Right hindlimb (tissue), 1 donor: ENCODE measurements at regions not wholly inside any gene's neighbourhood (a gene's known extent, or its start where the extent isn't known, plus 50 kb on each side); places are given as distances from the start of the nearest gene placed in this dataset.
"Not testable (repeated sequence)": the region's sequence is repeated elsewhere in the genome, so short reads cannot be mapped to it uniquely, and the experiment has no call there.

Experiments
- DNase-seq: peaks from one replicate; pipeline ENCODE4 v3.0.0-alpha.2; 2018

DNA sequence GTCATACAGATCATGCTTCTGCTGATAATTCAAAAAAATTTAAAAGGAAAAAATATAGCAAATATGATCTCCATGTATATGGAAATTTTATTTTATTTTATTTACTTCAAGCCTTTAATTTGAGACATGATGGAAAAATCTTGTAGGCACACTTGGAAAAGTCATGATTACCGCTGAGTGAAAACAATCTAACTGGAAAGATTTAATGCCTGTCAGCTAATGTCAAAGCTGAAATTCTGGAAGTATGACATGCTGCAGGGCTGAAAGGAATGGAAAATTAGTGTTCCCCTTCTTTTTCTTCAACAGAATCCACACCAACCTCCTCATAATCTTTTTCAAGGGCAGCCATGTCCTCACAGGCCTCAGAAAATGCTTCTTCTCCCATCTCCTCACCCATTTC is 58.2 kb downstream of the RPRM start:
- no peak for DNase-seq

DNA sequence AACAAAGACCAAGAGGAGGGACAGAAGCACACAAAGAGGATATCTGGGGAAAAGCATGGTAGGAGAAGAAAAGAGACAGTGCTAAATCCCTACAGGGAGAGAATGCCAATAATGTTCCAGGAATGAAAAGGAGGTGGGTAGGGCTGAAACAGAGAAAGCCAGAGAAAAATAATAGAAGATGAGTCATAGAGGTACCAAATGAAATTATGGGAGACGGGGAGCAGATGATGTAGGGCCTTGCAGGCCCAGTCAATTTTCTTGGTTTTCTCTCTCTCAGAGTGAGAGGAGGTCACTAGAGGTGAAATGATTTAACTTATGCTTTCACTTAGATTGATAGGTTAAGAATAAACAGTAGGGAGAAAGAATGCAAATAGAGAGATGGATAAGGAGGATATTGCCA is 61.5 kb downstream of the RPRM start:
- no peak for DNase-seq

DNA sequence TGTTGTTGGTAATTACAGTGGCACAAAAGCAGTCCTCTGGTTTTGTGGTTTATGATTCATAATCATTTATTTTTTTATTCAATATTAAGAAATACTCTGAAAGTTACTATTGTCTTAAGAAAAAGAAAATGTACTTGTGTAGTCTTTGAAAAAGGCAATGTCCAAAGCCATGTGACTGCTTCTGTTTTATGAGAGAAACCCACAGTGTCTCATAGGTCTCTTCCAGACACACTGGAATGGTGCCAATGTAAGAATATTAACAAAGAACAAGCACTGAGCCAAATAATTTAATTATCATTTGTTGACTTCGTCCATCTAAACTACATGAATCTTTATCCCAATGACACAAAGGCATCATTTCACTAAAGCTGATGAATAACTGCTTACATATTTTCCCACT is 62.5 kb downstream of the RPRM start:
- no peak for DNase-seq

DNA sequence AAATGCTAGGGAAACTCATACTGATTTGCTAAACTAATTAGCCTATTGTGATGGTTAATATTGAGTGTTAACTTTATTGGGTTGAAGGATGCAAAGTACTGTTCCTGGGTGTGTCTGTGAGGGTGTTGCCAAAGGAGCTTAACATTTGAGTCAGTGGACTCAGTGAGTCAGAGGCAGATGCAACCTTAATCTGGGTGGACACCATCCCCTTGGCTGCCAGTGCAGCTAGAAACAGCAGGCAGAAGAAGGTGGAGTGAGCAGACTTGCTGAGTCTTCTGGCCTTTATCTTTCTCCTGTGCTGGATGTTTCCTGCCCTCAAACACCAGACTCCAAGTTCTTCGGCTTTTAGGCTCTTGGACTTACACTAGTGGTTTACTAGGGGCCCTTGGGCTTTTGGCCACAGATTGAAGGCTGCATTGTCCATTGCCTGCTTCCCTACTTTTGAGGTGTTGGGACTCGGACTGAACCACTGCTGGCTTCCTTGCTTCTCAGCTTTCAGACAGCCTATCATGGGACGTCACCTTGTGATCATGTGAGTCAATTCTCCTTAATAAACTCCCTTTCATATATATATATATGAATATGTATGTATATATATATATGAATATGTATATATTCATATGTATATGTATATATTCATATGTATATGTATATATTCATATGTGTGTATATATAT is 69.7 kb downstream of the RPRM start:
- no peak for DNase-seq

DNA sequence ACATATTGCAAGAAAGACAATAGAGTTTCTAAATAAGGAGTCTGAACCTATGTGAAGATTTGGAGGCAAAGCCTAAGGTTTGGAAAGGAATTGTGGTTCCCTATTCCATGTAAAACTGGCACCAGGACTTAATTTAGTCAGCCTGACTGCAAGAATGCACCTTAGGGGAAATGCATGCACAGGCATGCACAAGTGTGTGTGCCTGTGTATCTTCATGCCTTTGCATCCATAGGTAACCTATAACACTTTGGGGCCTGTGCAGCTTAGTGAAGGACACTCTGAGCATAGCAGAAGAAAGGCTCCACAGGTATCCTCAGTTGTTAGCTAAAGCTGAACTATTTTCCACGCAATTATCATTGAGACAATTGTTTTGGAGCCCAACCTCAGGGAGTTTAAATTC is 73.4 kb downstream of the RPRM start:
- no peak for DNase-seq

DNA sequence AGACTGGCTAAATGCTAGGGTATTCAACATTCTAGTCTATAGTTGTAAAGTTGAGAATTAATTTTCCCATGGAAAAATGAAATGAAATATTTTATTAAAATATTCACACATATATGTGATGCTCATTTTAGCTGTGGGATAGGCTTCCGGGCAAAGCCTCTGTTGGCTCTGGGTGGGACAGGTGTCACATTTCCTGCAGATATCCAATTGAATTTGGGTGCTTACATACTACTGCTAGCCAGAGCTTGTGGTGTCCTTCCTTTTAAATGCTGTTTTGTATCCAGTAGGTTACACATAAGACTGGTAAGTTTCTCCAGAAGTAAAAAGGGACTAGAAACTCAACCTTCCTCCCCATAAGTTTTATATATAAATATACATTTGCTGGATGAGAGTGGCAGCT is 73.8 kb downstream of the RPRM start:
- DNase-seq, result no peak

DNA sequence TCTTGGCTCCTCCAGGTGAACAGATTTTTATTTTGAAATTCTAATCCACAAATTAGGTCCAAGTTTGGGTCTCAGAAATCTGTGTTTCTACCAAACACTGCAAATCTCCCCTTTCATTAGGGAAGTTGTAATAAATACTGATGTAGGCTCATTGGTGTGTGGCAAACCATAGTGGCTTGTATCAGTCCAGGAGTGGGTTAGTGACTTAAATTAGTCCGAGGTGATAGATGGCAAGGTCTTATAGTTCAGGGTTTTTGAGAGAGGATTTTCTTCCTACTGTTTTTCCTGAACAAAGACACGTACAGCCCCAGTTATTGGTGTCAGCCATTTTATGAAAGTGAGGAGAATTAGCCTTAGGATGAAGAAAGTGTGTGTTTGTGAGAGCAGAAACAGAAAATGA is 74.6 kb downstream of the RPRM start:
- DNase-seq, result no peak

DNA sequence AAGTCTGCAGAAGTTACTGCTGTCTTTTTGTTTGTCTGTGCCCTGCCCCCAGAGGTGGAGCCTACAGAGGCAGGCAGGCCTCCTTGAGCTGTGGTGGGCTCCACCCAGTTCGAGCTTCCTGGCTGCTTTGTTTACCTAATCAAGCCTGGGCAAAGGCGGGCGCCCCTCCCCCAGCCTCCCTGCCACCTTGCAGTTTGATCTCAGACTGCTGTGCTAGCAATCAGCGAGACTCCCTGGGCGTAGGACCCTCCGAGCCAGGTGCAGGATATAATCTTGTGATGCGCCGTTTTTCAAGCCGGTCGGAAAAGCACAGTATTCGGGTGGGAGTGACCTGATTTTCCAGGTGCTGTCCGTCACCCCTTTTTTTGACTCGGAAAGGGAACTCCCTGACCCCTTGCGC is 75.2 kb downstream of the RPRM start:
- not testable (repeated sequence) for DNase-seq

DNA sequence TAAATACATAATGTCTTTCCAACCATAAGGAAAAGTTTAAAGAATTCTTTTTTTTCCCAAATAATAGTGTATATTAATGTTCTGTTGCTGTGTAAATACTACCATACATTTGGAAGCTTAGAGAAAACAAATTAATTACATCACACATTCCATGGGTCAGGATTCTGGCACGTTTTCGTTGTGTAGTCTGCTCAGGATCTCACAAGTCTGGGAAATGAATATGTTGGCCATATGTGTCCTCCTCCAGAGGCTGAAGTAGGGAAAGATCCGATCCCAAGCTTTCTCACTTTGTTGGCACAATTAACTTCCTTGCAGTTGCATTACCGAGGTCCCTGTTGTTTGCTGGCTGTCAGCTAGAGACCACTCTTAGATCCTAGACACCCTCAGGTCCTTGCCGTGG is 83.9 kb downstream of the RPRM start:
- no peak for DNase-seq

DNA sequence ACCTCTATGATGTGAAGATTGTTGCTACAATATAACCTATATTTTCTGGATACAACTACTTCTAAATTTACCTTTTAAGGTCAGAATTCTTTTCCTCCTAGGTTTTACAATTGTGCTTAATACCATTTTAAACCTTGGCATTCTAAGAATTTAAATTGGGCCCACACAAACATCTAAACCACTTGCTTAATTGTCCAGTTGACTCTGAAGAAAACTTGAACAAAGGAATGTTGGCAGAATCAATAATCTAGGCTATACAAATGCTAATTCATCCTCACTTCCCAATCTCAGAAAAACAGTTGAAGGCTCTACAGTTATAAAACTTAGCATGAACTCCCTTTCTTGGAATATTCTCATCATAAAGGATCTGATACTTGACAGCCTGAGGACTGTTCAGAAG is 84.3 kb downstream of the RPRM start:
- no peak for DNase-seq

DNA sequence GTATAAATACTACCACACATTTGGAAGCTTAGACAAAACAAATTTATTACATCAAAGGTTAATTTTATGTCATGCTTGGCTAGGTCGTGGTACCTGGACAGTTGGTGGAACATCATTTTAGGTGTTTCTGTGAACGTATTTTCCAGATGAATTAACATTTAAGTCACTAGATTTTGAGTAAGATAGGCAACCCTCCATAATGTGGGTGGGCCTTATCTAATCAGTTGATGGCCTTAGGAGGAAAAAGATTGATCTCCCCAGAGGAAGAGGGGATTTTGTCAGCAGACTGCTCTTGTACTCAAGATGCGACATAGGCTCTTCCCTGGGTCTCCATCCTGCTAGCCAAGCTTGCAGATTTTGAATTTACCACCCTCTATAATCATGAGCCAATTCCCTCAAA is 85.0 kb downstream of the RPRM start:
- no peak for DNase-seq

DNA sequence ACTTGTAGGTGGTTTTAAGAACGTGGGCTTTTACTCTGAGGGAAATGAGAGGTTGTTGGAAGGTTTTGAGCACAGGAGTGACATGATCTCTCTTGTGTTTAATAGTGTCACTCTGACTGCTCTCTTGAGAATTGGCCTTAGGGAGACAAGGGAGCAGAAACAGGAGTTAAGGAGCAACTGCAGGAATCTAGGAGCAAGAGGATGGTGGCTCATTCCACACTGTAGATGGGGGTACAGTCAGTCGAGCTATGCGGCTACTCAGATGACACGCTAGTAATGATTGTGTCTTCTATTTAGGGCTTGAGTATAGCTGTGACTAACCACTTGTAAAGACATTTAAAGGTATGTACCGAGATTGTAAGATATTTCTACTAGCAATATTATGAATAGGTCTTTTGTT is 87.4 kb downstream of the RPRM start:
- no peak for DNase-seq

DNA sequence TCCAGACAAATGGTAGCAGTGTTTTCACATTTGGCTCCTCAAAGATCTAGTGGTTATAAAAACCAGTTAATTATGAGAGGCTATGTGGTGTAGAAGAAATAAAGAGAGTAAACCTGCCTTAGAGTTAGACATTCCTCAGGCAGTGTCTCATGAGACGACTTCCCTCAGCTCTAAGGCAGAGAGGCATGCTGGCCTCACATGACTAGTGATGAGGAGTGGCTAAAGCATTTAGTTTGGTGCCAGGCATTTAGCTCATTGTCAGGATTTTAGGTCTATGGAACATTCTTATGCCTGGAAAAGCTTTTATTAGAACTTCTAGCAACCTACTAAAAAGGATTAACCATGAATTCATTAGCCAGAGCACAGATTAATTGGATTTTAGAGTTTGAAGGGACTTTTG is 90.3 kb downstream of the RPRM start:
- no peak for DNase-seq

DNA sequence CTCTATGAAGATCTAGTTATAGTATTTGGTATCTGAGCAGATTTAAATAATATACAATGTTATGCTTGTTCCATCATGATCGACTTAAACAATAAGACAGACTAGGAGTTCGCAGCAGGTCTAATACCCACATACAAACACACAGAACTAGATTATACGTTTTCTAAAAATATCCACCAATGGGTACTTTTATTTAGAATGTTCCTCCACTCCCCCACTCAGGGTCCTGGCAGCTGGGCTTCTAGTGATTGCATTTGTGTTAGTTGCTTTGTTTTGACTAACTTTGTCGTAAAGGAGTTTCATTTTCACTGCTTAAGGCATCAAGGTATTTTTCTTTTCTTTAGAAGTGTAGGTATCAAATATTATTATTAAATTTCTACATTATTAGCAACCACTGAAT is 91.4 kb downstream of the RPRM start:
- no peak for DNase-seq

DNA sequence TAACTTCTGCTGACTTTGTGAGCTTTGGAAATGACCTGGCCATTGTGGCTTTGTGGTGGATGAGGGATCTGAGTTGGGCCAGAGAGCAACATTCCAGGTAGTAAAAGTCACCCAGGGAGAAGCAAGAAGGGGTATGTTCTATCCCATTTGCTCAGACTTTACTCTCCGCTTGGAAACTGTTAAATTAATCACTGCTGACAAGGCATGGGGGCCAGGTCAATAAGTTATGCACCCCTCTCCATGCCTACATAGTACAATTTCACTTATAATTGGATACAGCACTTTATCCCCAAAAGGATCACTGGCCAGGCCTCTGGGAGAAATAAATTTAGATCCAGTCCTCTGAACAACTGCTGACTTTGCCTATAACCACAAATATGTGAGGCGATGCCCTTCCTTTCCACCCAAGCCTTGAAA is 92.1 kb downstream of the RPRM start:
- no peak for DNase-seq

DNA sequence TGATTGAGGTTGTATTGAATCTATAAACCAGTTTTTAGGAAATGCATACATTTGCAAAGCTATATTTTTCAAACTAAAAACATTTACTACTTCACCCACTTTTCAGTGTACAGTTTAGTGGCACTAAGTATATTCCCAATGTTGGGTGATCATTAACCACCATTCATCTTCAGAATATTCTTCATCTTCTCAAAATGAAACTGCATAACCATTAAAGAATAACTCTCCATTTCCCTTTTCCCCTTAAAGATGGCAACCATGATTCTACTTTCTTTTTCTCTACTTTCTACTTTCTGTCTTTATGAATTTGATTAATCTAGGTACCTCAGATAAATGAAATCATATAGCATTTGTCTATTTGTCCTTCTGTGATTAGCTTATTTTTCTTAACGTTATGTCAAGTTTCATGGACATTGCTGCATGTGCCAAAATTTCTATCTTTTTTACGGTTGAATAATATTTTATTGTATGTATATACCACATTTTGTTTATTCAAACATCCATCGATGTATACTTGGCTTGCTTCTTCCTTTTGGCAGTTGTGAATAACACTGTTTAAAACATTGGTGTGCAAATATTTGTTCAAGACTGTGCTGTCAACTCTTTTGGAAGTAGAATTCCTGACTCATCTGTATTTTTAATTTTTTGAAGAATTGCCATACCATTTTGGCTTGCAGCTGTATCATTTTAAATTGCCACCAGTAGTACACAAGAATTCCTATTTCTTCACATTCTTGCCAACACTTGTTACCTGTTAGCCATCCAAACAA is 104.9 kb downstream of the RPRM start:
- DNase-seq, result no peak

DNA sequence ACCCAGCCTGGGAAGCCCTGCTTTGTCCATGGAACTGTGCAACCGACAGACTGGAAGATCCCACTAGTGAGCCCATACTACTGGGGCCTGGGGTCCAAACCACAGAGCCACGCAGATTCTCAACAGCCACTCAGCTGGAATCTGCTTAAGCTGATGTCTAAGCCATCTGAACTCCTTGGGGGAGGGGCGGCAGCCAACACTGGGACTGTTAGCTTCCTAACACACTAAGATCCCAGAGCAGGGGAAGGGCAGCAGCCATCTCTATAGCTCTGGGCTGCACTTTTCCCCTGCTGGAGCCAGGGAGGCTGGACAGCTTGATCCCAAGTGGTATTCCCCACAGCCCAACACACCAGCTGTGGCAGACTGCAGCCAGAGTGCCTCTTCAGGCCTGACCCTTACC is 118.3 kb downstream of the RPRM start:
- no peak for DNase-seq

DNA sequence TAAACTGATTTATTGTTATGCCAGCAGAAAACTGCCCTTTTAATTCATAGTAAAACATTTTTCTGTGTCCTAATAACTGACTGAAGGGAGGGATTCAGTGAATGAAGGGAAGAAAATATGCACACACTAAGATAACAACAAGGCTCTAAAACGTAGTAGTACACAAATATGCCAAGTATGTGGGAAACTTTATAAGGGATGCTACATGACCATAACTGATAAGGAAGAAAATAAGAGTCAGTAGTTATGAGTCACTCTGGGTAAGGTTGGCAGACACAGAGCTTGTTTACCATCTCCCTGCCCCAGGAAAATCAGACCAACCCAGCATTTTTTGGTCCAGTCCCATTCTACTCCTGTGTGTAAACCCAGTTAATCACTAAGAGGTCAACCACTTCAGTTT is 124.2 kb downstream of the RPRM start:
- no peak for DNase-seq

DNA sequence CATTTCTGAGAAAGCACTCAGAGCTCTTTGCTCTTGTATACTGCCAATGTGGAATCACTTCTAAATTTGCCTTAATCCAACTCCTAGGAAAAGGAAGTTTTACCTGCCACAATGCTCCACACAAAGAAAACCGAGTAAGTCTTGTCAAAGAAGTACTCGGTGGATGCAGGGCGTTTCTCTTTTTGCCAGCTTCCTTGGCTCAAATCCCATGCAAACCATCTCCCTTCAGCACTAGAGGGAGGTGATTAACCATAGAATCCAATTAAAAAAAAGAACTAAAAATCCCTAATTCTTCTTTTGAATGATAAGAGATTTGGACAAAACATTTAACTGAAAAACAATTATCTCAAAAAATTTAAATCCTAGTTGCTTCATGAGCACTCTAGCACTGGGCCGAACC is 129.0 kb downstream of the RPRM start:
- no peak for DNase-seq

DNA sequence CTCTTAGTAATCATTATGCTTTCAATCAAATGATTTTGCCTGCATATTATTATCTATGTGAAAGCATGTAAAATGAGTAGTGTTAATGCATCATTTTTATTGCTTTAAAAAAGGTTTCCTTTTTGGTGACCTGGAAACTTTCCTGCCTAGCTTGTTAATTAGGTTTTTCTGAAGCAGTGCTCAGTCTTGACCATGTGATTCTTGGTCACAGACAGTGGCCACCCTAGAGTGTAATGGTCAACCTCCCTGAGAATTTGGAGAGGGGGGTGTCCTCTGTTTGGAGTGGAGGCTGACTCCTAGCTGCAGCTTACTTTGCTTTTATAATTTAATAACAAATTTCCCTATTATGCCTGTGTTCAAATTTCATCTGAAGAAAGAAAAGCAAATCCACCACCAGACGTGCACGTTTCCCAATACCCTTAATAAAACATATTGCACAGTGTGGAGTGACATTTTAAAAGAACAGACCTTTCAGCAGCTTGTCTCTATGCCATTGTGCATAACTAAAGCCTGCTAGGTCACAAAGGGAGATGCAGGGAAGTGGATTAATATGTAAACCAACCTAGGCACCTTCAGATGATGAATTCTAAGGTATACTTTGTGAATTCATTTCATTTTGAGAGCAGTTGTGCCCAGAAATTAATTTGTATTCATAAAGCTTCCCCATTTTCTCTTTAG is 130.6 kb downstream of the RPRM start:
- no peak for DNase-seq

DNA sequence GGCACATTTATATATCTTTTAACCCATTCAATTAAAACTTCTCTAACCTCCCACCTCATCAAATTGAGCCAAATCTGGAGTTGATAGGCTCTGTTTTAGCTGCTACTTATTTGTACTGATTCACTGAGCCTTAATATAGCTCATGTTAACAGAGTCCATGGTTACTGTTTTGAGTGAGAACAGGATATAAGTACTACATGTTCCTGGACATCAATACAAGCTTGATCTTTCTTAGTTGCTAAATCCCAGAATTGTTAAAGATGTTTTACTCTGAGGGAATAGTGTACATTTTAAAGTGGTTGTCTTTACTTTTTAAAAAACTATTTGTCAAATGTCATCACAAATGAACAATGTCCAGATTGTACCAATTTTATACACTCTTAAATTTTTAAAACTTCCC is 157.7 kb downstream of the RPRM start:
- no peak for DNase-seq

DNA sequence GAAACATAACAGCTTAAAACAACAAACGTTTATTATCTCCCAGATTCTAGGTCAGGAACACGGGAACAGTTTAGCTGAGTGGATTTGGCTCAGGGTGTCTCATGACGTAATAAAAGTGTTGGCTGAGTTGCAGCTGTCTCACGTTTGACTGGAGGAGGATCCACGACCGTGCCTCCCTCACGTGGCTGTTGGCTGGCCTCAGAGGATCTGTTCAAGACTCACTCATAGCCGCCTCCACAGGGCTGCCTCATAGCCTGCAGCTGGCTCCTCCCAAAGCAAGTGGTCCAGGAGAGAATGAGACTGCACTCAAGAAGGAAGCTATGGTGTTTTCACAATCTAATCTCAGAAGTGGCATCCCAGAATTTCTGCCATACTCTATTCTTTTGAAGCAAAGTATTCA is 167.1 kb downstream of the RPRM start:
- DNase-seq, result peak; percentile 21

DNA sequence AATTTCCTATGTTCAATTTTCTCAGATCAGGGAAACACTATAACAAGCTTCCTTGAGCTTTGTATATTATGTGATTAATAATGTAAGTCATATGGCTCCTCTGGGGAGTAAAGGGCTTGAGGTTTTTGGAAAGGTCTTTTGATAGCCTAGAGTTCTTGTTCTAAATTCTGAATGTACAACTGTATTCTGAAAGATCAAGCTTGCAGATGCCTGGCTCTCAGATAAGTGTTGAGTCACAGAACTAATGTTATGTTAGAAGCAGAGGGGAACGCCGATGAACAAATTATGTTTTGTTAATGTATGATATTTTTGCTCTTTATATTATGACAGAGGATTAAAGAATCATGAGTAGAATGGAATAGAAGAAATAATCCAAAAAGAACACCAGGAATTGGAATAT is 170.1 kb downstream of the RPRM start:
- no peak for DNase-seq

DNA sequence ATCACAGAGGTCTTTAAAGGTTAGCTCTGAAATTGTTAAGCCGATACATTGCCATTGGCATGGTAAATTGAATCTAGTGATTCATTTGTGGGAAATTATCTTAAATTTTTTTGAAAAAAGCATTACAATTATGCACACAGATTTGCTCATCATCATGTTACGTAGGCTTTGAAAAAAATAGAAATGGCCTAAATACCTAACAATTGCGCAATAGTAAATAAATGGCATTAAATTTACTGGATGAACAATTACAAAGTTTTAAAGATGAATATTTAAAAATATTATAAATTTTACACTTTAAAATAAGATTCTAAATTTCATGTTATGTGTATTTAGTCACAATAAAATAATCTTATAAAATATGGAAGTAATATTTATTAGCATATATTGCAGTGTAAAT is 171.3 kb downstream of the RPRM start:
- no peak for DNase-seq
